Retinal pigment epithelial cell (primary cell): ENCODE measurements at regions not wholly inside any gene's neighbourhood (a gene's known extent, or its start where the extent isn't known, plus 50 kb on each side); places are given as distances from the start of the nearest gene placed in this dataset.
"Not testable (repeated sequence)": the region's sequence is repeated elsewhere in the genome, so short reads cannot be mapped to it uniquely, and the experiment has no call there.

Experiments used
- DNase-seq: peaks from one replicate; pipeline ENCODE4 v3.0.0-alpha.2; 2010; ENCODE audit warnings: low read depth
- H3K4me3 ChIP-seq: 2 replicates; pipeline ENCODE4 v1.5.1; 2011; ENCODE audit warnings: mild to moderate bottlenecking, low read length, control low read depth, moderate library complexity
- CTCF ChIP-seq: conservative IDR thresholded peaks from 2 replicates; pipeline ENCODE4 v1.5.1; 2011; ENCODE audit warnings: low read depth, low read length, control low read depth, inconsistent platforms

DNA sequence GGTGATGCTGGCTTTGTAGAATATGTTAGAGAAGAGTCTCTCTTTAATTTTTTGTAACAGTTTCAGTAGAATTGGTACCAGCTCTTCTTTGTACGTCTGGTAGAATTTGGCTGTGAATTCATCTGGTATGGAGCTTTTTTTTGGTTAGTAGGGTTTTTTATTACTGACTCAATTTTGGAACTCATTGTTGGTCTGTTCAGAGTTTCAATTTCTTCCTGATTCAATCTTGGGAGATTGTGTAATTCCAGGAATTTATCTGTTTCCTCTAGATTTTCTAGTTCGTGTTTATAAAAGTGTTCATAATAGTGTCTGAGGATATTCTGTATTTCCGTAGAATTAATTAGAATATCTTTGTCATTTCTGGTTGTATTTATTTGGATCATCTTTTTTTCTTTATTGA, 943.5 kb downstream of the TRIB2 start:
- DNase-seq, result no peak
- H3K4me3 ChIP-seq, result no peak overlapping the region
- TF ChIP-seq CTCF, result no peak

GRCh38 chr2:13662055-13662454, 945.3 kb downstream of the TRIB2 start:
- no peak for DNase-seq
- no peak for TF ChIP-seq CTCF
- H3K4me3 ChIP-seq, result no peak overlapping the region

GRCh38 chr2:13666582-13667414, 950.1 kb downstream of the TRIB2 start:
- no peak overlapping the region for H3K4me3 ChIP-seq
- DNase-seq, result no peak
- no peak for TF ChIP-seq CTCF

DNA sequence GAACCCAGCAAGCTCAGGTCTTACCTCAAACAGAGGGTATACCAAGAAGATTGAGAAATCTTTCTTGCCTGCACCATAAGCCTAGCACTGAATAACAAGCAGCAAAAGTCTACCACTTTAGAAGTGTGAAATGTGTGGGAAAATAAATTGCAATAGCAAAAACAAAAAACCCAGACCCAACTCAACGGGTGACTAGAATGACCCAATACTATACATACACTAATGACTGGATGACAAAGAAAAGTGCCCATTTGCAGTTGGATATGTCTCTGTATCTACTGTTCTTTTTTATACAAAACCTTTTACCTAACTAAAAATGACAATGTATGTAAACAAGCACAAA, 950.6 kb downstream of the TRIB2 start:
- DNase-seq, result no peak
- TF ChIP-seq CTCF, result no peak
- no peak overlapping the region for H3K4me3 ChIP-seq

DNA sequence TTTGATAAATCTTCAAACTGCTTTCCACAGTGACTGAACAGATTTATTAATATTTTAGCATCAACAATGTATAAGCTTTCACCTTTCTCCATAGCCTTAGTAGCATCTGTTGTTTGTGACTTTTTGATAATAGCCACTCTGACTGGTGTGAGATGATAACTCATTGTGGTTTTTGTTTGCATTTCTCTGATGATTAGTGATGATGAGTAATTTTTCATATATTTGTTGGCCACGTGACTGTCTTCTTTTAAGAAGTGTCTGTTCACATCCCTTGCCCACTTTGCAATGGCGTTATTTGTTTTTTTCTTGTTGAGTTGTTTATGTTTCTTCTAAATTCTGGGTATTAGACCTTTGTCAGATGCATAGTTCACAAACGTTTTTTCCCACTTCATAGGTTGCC, 952.9 kb downstream of the TRIB2 start:
- H3K4me3 ChIP-seq, result no peak overlapping the region
- no peak for DNase-seq
- TF ChIP-seq CTCF, result no peak

DNA sequence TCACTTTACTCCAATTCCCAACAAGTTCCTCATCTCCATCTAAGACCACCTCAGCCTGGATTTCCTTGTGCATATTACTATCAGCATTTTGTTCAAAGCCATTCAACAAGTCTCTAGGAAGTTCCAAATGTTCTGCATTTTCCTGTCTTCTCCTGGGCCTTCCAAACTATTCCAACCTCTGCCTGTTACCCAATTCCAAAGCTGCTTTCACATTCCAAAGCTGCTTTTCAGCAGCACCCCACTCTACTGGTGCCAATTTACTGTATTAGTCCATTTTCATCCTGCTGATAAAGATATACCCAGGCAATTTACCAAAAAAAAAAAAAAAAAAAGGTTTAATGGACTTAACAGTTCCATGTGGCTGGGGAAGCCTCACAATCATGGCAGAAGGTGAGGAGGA, 957.1 kb downstream of the TRIB2 start:
- not testable (repeated sequence) for H3K4me3 ChIP-seq
- DNase-seq, result peak; percentile 37

- peak; percentile 51 for DNase-seq
- no peak overlapping the region for H3K4me3 ChIP-seq
- TF ChIP-seq CTCF, result no peak
Observed at GRCh38 chr2:13676269-13676668, 956.2 kb upstream of the LRATD1 start.
